AG10803 (cell line): ENCODE measurements at regions not wholly inside any gene's neighbourhood (a gene's known extent, or its start where the extent isn't known, plus 50 kb on each side); places are given as distances from the start of the nearest gene placed in this dataset.

Experiments
- DNase-seq: peaks from one replicate; pipeline ENCODE4 v3.0.0; 2010; ENCODE audit warnings: low read depth
- H3K4me3 ChIP-seq: 2 replicates; pipeline ENCODE4 v1.5.1; 2011; ENCODE audit warnings: mild to moderate bottlenecking, low read length, control low read depth
- TF ChIP-seq, protein P1 (sequence below): conservative IDR thresholded peaks from 2 replicates; pipeline ENCODE4 v1.5.1; 2011; ENCODE audit warnings: mild to moderate bottlenecking, low read length, control low read depth, inconsistent platforms

DNA sequence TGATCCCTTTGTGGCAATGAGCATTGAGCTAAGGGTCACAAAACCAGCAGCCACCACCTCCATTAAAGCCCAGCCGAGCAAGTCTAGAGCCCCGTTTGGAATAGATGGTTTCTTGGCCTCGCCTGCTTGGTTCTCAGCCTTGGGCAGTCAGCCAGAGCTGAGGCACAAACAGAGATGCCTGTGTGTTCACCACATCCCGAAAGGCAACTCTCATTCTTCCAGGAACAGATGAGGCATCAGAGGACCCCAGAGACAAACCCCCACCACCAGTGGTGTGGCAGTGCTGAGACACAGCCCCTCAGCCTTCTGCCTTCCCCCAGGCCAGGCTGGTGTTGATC, 203.3 kb upstream of the ZMIZ1 start:
- TF ChIP-seq, protein P1, sequence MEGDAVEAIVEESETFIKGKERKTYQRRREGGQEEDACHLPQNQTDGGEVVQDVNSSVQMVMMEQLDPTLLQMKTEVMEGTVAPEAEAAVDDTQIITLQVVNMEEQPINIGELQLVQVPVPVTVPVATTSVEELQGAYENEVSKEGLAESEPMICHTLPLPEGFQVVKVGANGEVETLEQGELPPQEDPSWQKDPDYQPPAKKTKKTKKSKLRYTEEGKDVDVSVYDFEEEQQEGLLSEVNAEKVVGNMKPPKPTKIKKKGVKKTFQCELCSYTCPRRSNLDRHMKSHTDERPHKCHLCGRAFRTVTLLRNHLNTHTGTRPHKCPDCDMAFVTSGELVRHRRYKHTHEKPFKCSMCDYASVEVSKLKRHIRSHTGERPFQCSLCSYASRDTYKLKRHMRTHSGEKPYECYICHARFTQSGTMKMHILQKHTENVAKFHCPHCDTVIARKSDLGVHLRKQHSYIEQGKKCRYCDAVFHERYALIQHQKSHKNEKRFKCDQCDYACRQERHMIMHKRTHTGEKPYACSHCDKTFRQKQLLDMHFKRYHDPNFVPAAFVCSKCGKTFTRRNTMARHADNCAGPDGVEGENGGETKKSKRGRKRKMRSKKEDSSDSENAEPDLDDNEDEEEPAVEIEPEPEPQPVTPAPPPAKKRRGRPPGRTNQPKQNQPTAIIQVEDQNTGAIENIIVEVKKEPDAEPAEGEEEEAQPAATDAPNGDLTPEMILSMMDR = no peak
- no peak overlapping the region for H3K4me3 ChIP-seq
- DNase-seq = peak; percentile 29

DNA sequence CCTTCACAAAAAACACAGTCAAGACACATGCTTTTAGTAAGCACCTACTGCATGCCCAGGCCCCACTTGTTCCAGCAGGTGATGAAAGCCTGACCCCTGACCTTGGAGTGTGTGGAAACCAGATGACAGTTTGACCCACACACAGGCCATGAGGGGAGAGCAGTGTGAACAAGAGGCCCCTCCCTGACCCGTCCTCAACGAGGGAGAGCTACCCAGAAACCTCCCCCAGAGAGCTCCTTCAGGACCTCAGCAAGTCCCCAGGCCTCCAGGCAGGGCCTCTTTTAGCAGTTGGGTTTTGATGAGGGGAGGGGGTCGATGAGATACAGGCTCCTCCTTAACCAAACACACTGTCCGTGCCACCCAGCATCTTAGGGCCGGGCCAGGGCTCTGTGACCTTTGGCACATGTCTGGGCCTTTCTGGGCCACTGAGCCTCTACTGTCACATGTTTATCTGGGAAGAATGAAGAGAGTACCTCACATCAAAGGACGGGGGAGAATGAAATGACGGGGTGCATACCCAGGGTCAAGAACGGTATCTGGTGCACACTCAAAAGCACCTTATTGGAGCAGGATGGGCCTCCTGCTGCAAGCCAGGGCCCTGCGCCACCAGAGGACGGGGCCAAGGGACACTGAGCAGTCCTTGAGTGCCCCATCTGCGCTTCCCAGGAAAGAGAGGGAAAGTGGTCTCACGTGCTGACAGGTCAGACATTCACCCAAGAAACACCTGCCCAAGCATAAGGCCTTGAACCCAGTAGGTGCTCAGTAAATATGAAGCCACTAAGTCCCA, 202.6 kb upstream of the ZMIZ1 start:
- H3K4me3 ChIP-seq = no peak overlapping the region
- DNase-seq = no peak
- TF ChIP-seq, protein P1 = no peak

DNA sequence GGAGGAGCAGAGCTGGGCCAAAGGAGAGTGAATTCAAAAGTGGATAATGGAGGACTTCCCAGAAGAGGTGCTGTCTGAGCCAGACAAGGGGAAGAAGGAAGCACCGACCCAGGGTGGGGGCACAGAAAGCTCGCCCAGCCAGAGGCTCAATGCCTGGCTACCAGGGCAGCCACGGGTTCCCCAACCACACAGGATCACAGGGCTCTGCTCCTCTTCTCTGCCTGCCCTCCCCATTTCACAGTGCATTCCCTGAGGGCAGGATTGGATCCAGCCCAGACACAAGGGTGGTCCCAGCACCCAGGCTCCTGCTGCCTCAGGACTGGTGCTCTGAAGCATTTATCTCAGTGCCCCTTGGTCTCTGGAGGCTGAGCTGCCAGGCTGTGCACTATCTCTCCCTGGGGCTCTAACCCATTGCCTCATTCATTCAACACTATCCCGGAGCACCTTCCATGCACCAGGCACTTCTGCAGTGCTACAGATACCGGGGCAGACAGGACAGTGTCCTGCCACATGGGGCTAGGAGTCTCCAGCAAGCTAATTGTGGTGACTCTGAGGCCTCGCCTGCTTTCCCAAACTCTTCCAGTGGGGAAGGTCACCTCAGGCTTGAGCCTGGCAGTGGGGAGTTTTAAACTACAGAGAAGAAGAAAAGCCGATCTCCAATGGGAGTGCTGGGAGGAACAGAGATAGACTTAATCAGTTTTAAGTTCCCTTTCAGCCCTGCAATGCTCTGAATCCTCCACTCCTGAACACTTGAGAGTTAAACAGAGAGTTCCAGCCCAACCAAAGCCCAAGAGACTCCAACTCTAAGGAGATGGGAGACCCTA, 201.8 kb upstream of the ZMIZ1 start:
- DNase-seq = no peak
- TF ChIP-seq, protein P1 = no peak
- H3K4me3 ChIP-seq = no peak overlapping the region

DNA sequence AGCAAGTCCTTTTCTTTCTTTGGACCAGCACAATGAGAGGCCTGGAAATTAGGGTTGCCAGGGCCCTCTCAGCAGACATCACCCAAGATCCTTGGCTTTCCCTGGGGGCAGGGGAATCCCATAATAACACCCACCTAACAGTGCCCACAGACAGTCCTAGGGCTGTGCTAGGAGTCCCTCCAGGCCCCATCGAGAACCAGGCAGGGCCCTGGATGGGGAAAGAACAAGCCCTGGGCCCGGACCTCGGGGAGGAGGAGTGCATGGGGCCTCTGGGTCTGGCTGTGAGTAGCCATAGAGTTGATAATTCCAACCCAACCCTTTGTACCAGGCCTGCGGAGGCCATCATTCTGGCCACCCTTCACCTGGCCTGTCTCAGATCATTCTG, 201.2 kb upstream of the ZMIZ1 start:
- H3K4me3 ChIP-seq = no peak overlapping the region
- TF ChIP-seq, protein P1 = no peak
- no peak for DNase-seq

DNA sequence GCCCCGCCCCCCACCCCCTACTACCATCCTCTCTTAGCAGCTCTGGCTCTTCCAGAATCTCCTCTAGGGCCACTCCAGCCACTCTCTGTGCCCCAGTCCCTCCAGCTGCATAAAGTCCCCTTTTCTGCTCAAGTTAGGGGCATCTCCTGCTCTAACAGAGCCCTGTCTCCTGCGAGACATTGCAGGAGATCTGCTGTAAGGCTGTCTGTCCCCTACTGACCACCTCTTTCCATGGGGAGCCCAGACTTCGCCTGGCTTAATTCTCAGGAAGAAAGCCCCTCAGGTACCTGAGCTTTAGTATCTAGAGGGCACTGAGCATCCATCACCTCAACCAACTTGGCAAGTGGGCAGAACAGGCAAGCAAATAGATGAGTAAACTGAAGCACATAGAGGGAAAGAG, 200.7 kb upstream of the ZMIZ1 start:
- TF ChIP-seq, protein P1 = no peak
- H3K4me3 ChIP-seq = no peak overlapping the region
- DNase-seq = no peak

DNA sequence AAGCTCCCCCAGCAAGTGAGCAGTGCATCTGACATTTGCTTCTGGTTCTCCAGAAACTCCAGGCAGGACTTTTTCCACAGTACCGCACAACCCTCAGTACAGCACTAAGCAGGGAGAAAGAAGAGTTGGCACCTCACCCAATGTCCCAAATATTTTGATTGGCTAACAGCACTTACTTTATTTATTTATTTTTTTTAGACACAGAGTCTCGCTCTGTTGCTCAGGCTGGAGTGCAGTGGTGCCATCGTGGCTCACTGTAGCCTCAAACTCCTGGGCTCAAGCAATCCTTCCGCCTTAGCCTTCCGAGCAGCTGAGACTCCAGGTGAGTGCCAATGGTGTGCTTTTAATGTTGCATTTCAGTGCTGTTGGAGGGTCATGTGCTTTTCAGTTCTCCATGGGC, 200.3 kb upstream of the ZMIZ1 start:
- H3K4me3 ChIP-seq = no peak overlapping the region
- TF ChIP-seq, protein P1 = no peak
- DNase-seq = no peak

DNA sequence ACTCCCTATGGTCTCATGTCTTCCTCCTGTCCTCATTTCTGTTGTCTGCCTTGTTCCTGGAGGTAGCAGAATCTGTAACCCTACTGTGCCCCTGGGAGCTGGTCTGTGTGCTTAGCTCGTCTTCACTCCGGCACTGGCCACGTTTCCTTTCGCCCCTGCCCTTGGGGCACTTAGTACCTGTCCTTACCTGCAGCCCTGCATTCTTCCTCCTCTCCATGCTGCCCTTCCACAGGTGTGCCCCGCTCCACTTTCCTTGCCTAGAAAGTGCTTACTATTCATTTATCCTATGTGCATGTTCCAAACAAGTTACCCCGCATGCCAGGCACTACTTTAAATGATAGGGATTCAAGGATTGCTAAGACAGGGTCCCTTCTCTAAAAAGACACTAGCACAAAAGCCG, 199.9 kb upstream of the ZMIZ1 start:
- H3K4me3 ChIP-seq = no peak overlapping the region
- DNase-seq = no peak
- TF ChIP-seq, protein P1 = no peak
